ENCODE measurements at regions not wholly inside any gene's neighbourhood (a gene's known extent, or its start where the extent isn't known, plus 50 kb on each side); places are given as distances from the start of the nearest gene placed in this dataset.

- TF ChIP-seq ZNF274 (IDR thresholded peaks at IDR 0.05; ENCODE audit: low read depth, low read length) (no peak), SUZ12 (IDR thresholded peaks at IDR 0.05; ENCODE audit: extremely low read depth, insufficient read depth, insufficient read length) (no peak)
Measured at GRCh38 chr13:90833951-90834350, 513.5 kb upstream of the MIR17HG start.
